Stimulated activated CD8-positive, alpha-beta memory T cell treated with anti-CD3 and anti-CD28 coated beads, Interleukin-12 subunit alpha, Interleukin-12 subunit beta, amount 100 ng/mL, for 4 hours (primary cell): ENCODE measurements at regions not wholly inside any gene's neighbourhood (a gene's known extent, or its start where the extent isn't known, plus 50 kb on each side); places are given as distances from the start of the nearest gene placed in this dataset.
"Not testable (repeated sequence)": the region's sequence is repeated elsewhere in the genome, so short reads cannot be mapped to it uniquely, and the experiment has no call there.

ENCODE experiments used
- DNase-seq: peaks from one replicate; pipeline ENCODE4 v3.0.0-alpha.2; 2020; ENCODE audit warnings: low read depth

DNA sequence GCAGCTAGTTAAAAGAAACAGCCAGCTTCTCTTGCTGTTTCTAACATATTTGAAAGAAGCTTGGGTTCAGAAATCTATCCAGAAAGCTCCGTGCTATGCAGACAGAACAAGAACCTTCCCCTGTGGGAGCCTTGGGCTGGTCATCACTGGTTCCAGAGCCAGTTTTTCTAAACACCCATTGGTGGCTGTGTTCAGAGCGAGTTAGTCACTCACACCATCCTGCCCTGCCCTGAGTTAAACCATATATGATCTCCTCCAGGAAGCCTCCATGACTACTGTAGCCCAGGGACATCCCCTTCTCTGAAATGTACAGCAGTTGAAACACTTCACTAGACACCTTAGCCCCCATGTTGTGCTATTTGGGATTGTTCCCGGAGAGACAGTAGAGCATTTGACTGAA, 200.8 kb upstream of the SGCG start:
- DNase-seq, result no peak

GRCh38 chr13:22980936-22981335, 199.8 kb upstream of the SGCG start:
- DNase-seq, result no peak

GRCh38 chr13:22993148-22993547, 187.6 kb upstream of the SGCG start:
- DNase-seq, result no peak

- DNase-seq, result no peak
These were observed 177.3 kb upstream of the SGCG start for GRCh38 chr13:23003446-23003845.

DNA sequence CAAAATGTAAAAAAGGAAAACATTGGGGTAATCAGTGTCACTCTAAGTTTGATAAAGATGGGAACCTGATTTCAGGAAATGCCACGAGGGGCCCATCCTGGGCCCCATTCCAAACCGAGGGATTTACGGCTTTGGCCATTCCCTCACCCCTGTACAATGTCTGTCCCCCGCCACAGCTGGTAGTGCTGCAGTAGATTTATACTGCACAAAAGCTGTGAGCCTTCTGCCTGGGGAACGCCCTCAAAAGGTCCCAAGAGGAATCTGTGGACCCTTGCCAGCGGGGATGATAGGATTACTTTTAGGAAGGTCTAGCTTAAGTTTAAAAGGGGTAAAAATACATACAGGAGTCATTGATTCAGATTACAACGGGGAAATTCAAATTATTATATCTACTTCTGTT, 173.4 kb upstream of the SGCG start:
- DNase-seq, result no peak

DNA sequence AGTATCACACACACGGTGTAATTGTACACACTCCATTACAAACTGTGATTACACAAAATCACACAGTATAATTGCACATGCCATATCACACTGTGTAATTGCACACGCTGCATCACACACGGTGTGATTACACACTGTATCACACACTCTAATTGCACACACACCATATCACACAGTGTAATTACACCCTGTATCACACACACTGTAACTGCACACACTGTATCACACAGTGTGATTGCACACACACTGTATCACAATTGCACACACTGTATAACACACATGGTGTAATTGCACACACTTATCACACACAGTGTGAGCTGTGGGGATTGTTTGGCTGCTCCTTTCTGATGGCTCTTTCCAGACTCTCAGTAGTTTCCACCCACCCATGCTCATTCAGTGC, 162.6 kb upstream of the SGCG start:
- no peak for DNase-seq

DNA sequence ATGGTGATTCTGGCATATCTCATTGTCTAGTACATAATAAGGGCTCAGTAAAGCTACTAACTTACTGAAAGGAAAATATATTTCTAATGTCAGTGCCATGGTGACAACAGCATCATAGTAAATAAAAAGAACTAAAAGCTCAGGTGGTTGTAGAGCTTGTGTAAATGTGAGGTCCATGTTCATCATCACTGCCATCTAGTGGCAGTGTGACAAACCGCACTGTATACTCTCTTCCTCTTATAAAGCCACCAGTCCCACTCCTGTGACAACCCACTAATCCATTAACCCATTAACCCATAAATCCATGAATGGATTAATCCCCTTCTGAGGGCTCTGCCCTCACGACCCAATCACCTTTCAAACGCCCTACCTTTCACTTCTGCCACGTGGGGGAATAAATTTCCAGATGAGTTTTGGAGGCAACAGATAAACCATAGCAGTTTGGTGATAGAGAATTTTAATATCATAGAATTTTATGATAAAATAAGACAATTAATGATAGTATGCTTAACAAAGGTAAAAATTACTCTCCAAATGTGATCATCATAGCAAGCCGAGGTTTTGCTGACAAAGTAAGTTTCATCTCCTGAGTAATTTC, 160.4 kb upstream of the SGCG start:
- DNase-seq, result no peak

DNA sequence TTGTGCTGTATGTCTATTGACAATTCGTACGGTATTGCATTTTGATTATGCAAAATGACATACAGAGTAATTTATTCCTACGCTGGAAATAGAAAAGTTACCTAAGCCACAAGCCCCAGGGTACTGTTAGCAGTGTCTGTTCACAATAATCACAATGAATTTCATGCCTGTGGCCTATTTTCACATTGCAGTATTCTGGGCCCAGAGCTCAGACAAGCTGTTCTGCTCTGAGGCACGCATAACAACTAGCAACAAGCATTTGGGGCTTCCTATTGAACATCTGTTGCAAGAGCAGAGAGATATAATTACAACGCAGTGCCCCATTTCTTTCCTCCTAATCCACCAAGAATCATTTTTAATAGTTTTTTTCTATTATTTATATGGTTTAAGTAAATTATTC, 158.9 kb upstream of the SGCG start:
- DNase-seq, result no peak

DNA sequence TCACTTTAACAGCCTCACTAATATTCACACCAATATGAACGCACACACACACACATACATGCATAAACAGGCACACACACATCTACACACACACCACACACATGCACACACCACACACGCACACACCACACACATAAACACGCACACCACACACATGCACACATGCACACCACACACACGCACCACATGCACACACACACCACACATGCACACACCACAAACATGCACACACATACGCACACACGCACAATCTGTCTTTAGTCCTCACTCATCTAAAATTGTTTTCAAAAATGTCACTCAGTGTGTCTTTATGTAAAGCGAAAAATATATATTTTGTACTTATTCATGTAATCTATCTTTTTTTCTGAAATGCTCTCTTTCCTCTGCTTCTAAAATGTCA, 158.1 kb upstream of the SGCG start:
- DNase-seq, result no peak

- DNase-seq, result no peak
These were observed 154.7 kb upstream of the SGCG start for GRCh38 chr13:23025864-23026608.

DNA sequence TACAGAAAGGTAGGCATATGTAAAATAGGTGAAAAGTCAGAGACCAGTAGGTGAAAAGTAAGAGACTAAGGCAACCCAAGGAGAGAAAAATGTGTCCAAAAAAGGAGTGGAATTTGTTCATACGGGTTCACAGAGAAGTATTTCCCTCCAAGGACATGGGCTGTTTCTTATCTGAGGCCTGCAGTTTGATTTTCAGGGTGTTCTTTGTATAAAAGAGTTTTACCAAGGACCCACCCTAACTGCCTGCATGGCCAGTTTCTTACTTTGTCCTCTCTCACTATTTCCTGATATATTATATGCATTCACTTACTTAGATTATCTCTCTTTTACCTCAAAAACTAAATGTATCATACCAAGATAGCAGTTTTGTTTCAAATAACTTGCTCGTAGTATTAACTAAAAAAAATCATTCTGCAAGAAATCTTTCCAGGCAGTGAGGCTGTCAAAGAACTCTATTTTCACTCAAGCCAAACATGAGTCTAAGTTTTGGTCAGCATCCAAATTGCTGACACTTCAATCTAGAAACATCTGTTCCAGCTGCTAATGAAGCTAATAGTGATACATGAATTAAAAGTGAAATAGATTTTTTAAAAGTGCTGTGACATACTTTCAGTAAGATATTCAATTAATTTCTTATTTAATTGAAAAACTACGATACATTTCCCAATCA, 141.4 kb upstream of the SGCG start:
- no peak for DNase-seq

DNA sequence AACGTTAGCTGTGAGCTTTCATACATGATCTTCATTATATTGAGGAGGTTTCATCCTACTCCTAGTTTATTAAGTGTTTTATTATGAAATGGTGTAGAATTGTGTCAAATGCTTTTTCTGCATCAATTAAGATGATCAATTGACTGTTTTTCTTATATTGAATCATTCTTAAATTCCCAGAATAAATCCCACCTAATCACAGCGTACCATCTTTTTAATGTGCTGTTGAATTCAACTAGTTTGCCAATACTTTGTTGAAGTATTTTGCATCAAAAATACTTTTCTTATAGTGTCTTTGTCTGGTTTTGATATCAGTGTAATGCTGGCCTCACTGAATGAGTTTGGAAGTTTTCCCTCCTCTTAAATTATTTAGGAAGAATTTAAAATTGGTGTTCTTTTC, 138.6 kb upstream of the SGCG start:
- no peak for DNase-seq

GRCh38 chr13:23044906-23045305, 135.9 kb upstream of the SGCG start:
- DNase-seq, result no peak

DNA sequence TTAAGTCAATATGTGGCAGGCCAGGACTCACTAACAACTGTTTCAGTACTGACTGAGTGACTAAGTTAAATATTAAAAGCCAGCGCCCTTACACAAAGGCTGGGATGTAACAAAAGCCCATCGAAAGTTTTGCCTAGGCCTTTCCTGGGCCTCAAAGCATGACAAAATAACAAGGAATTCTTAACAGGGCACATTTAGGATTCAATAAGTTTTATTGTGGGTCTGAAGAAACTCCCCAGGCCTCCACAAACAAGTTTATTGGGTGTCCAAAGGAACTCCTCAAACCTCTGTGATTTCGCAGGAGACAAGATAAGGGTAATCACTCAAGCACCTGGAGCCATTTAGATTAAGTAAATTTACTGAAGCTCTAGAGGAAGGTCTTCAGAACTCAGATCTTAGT, 130.7 kb upstream of the SGCG start:
- no peak for DNase-seq

DNA sequence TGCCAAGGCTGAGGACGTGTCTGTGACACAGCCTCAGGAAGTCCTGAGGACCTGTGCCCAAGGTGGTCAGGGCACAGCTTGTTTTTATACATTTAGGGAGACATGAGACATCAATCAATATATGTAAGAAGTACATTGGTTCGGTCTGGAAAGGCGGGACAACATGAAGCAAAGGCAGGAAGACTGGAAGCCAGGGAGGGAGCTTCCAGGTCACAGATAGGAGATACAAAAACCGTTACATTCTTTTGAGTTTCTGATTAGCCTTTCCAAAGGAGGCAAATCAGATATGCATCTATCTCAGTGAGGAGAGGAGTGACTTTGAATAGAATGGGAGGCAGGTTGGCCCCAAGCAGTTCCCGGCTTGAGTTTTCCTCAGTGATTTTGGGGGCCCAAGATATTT, 127.1 kb upstream of the SGCG start:
- not testable (repeated sequence) for DNase-seq

- no peak for DNase-seq
These were observed 121.6 kb upstream of the SGCG start for GRCh38 chr13:23059173-23059572.

GRCh38 chr13:23060959-23061358, 119.8 kb upstream of the SGCG start:
- no peak for DNase-seq

DNA sequence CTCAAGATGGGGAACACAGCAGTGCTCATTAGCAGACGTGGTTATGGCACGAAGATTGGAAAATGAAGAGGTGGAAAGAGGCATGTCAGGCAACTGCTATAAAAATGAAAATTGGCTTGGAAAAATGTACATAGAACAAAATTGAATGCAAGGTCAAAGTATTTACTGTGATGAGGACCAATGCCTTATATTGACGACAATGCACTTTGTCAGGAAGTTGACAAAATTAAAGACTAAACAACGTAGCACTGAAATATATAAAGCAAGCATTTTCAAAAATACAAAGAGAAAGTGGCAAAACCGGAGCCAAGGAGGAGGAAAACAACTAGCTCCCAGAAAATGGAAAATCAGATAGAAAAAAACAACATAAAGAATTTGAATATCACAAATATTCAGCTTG, 113.7 kb upstream of the SGCG start:
- no peak for DNase-seq

DNA sequence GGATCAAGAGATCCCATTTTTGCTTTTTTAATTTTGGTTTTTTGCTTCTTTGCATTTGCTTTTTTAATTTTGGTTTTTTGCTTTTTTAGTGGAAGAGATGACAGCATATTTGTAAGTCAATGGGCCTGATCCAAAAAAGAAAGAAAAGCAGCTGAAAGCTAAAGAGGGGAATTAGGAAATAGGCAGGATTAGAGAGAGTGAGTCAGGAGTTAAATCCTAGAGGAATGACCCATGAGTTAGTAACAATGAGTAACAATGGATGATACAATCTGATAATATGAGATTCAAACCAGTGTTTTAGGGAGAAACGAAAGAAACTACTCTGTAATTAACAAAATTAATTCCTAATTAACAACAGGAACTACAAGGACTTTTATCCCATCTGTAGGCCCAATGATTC, 111.2 kb upstream of the SGCG start:
- no peak for DNase-seq

- no peak for DNase-seq
These were observed 106.5 kb upstream of the SGCG start for GRCh38 chr13:23074075-23074828.

- DNase-seq, result no peak
These were observed 99.6 kb upstream of the SGCG start for GRCh38 chr13:23081220-23081619.

- DNase-seq, result no peak
These were observed 98.9 kb upstream of the SGCG start for GRCh38 chr13:23081901-23082300.
